A673 (cell line): ENCODE measurements at regions not wholly inside any gene's neighbourhood (a gene's known extent, or its start where the extent isn't known, plus 50 kb on each side); places are given as distances from the start of the nearest gene placed in this dataset.

ENCODE experiments used
- BruUV-seq: library from RNA; stranded (reverse); fragments of 400-500 nt; replicated peaks from 2 replicates; lab custom pipeline; 2021; lab: Mats Ljungman, UMichigan
- CTCF ChIA-PET: fragments of 300-600 bp; sonication (Branson Sonifier 250); formaldehyde crosslinking; loops from one replicate; lab custom pipeline; 2022; ENCODE audit warnings: antibody characterized with exemption; lab: Charles Lee
- POLR2A ChIA-PET: fragments of 300-600 bp; sonication (Branson Sonifier 250); formaldehyde crosslinking; loops from one replicate; lab custom pipeline; 2022; ENCODE audit warnings: antibody characterized with exemption; ENCODE audit not compliant: low non-redundant PET; lab: Charles Lee
- DNase-seq: peaks from one replicate; pipeline ENCODE4 v3.0.0-alpha.2; 2015; ENCODE audit warnings: low spot score
- H3K27ac ChIP-seq: fragments of 200-600 bp; sonication (generic); 2 replicates; pipeline ENCODE4 v1.5.1; 2016; ENCODE audit warnings: mixed run types, low read depth, mild to moderate bottlenecking, mixed read lengths, antibody characterized with exemption, low read length; ENCODE audit not compliant: poor library complexity, severe bottlenecking
- H3K27me3 ChIP-seq: fragments of 200-600 bp; sonication (generic); replicated peaks from 2 replicates; pipeline ENCODE4 v1.6.1; 2017; ENCODE audit warnings: mixed run types, low read depth, mild to moderate bottlenecking, mixed read lengths, antibody characterized with exemption, low read length; ENCODE audit not compliant: insufficient read depth, poor library complexity
- H3K36me3 ChIP-seq: fragments of 200-600 bp; sonication (generic); 2 replicates; pipeline ENCODE4 v1.6.1; 2016; ENCODE audit warnings: mixed run types, mild to moderate bottlenecking, mixed read lengths, antibody characterized with exemption, low read length; ENCODE audit not compliant: insufficient read depth, poor library complexity, severe bottlenecking
- H3K4me1 ChIP-seq: fragments of 200-600 bp; sonication (generic); 2 replicates; pipeline ENCODE4 v1.6.1; 2017; ENCODE audit warnings: mixed run types, mild to moderate bottlenecking, mixed read lengths, antibody characterized with exemption, low read length; ENCODE audit not compliant: insufficient read depth, poor library complexity, severe bottlenecking
- H3K4me3 ChIP-seq: fragments of 200-600 bp; sonication (generic); 2 replicates; pipeline ENCODE4 v1.5.1; 2016; ENCODE audit warnings: low read depth, mixed run types, mild to moderate bottlenecking, mixed read lengths, low read length; ENCODE audit not compliant: poor library complexity, severe bottlenecking
- H3K9me3 ChIP-seq: fragments of 200-600 bp; sonication (generic); 2 replicates; pipeline ENCODE4 v1.6.1; 2016; ENCODE audit warnings: mixed run types, low read depth, mild to moderate bottlenecking, mixed read lengths, antibody characterized with exemption, low read length; ENCODE audit not compliant: poor library complexity, severe bottlenecking
- EZH2 ChIP-seq: fragments of 200-600 bp; sonication (generic); IDR thresholded peaks from 2 replicates; pipeline ENCODE4 v1.6.1; 2017; ENCODE audit warnings: borderline replicate concordance, low read depth, mild to moderate bottlenecking, mixed read lengths, antibody characterized with exemption, low read length; ENCODE audit not compliant: poor library complexity, severe bottlenecking
- intact Hi-C: fragments of 100-400 bp; cut with micrococcal nuclease; formaldehyde crosslinking; loops from one replicate; pipeline ENCODE4 v1.10.0; 2022; ENCODE audit not compliant: unreplicated experiment
- TF ChIP-seq, protein P1 (sequence below): fragments of 300-800, 200-600 bp; sonication (generic); conservative IDR thresholded peaks from 2 replicates; pipeline ENCODE4 v1.5.1; 2017; ENCODE audit warnings: low read depth, mild to moderate bottlenecking, antibody characterized with exemption, low read length, moderate library complexity, mixed read lengths

DNA sequence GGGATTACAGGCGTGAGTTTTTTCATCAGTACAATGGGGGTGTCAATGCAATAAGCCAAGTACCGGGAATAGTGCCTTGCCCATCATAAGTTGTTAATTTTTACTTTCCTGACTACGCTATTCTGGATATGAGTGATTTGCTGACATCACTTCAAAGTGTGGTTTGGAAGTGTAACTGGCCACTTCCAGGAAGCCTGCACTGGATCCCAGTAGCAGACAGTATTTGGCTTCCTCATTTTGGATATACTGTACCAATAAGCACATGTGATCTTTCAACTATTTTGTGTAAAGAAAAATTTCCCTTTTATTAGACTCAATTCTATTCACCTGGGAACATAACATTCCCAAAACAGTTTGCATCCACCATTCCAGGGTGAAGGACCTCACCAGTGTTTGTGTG, 417.7 kb upstream of the KLF4 start:
- H3K4me1 ChIP-seq = no peaks in the 10 kb centered on the region
- H3K36me3 ChIP-seq = no peaks in the 10 kb centered on the region
- peaks cover 5% of the 10 kb centered on the region for H3K9me3 ChIP-seq
- intact Hi-C loops = no loop called here
- no TSS peak for BruUV-seq
- TF ChIP-seq, protein P1, sequence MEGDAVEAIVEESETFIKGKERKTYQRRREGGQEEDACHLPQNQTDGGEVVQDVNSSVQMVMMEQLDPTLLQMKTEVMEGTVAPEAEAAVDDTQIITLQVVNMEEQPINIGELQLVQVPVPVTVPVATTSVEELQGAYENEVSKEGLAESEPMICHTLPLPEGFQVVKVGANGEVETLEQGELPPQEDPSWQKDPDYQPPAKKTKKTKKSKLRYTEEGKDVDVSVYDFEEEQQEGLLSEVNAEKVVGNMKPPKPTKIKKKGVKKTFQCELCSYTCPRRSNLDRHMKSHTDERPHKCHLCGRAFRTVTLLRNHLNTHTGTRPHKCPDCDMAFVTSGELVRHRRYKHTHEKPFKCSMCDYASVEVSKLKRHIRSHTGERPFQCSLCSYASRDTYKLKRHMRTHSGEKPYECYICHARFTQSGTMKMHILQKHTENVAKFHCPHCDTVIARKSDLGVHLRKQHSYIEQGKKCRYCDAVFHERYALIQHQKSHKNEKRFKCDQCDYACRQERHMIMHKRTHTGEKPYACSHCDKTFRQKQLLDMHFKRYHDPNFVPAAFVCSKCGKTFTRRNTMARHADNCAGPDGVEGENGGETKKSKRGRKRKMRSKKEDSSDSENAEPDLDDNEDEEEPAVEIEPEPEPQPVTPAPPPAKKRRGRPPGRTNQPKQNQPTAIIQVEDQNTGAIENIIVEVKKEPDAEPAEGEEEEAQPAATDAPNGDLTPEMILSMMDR = no peak
- TF ChIP-seq EZH2 = no peak
- H3K27me3 ChIP-seq = no peaks in the 10 kb centered on the region
- CTCF ChIA-PET = no interaction called here
- POLR2A ChIA-PET = no interaction called here
- DNase-seq = no peak
- H3K4me3 ChIP-seq = no peak overlapping the region
- no peak overlapping the region for H3K27ac ChIP-seq

DNA sequence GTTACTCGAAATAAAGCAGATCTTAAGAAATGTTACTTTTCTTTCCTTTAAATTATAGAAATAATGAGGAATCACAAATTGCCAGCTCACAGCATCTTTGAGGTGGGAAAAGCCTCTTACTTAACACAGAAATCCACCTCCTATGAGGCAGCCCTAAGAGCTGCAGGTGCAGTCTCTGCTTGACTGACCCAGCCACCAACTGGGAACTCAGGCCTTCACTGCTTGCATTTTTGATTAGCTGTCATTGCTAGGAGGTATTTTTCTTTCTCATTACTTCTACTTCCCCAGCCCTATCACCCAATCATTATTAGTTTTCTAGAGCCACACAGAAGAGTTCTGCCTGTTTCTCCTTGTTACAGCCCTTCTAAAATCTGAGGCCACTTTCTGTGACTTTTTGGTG, 416.5 kb upstream of the KLF4 start:
- intact Hi-C loops = no loop called here
- DNase-seq = no peak
- no TSS peak for BruUV-seq

DNA sequence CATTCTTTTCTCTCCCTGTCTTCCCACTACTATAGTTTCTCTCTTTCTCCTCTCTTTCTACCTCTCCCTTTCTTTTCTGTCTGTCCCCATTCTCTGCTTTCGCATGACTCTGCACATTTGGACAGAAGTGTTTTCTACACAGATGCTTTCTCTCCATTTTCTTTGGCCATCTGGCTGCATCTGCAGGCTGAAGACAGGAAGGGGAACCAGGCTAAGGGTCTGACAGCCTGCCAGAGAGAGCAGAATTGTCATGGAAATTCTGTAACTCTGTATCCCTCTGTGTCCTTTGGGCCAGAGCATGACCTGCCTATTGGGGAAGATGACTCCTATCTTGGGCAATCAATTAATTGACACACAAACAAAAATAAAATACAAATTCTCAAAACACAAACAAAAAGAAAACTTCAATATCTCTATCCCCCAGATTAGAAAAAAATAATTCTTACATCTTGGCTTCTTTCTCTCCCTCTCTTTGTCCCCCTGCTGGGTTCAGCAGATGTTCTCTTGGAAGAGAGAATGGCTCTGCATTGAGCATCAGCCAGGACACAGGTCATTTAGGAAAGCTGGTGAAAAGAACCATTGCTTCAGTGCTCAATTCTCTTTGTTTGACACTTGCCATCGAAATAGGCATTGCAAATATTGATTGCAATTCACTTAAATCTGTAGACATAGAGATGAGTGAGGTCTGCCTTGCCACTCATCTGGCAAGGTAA, 415.9 kb upstream of the KLF4 start:
- TF ChIP-seq, protein P1 = no peak
- no peak for TF ChIP-seq EZH2
- intact Hi-C loops = no loop called here
- no peak for DNase-seq
- ChIA-PET CTCF (no interaction called here), POLR2A (no interaction called here)
- Histone ChIP-seq H3K4me3 (no peak overlapping the region), H3K36me3 (no peaks in the 10 kb centered on the region), H3K27me3 (no peaks in the 10 kb centered on the region), H3K4me1 (no peaks in the 10 kb centered on the region), H3K9me3 (peaks cover 15% of the 10 kb centered on the region), H3K27ac (no peak overlapping the region)
- BruUV-seq = no TSS peak

More for the DNA sequence above, 416.5 kb upstream of the KLF4 start:
- Histone ChIP-seq H3K4me1 (no peaks in the 10 kb centered on the region), H3K36me3 (no peaks in the 10 kb centered on the region), H3K4me3 (no peak overlapping the region), H3K9me3 (peaks cover 9% of the 10 kb centered on the region), H3K27me3 (no peaks in the 10 kb centered on the region), H3K27ac (no peak overlapping the region)
- POLR2A ChIA-PET = no interaction called here
- CTCF ChIA-PET = no interaction called here
- no peak for TF ChIP-seq EZH2
- TF ChIP-seq, protein P1 = no peak
